SK-N-SH (cell line): ENCODE measurements at regions not wholly inside any gene's neighbourhood (a gene's known extent, or its start where the extent isn't known, plus 50 kb on each side); places are given as distances from the start of the nearest gene placed in this dataset.

Source experiments
- CTCF ChIA-PET: fragments of 300-600, 350-600 bp; formaldehyde crosslinking; extraction: SDS; loops from one replicate; lab custom pipeline; 2021; lab: Yijun Ruan, JAX
- POLR2A ChIA-PET: fragments of 350-600 bp; sonication (Branson Sonifier 250); formaldehyde crosslinking; extraction: SDS; loops from one replicate; lab custom pipeline; 2020; ENCODE audit warnings: antibody characterized with exemption, inconsistent platforms; lab: Yijun Ruan, JAX
- DNase-seq: peaks from one replicate; pipeline ENCODE4 v3.0.0; 2012
- H2AFZ ChIP-seq: fragments of 200-600 bp; sonication (generic); 2 replicates; pipeline ENCODE4 v1.8.1; 2016; ENCODE audit warnings: antibody characterized with exemption, mild to moderate bottlenecking, low read depth
- H3F3A ChIP-seq: fragments of 200-600 bp; sonication (generic); replicated peaks from 2 replicates; pipeline ENCODE3; 2016; ENCODE audit warnings: antibody characterized with exemption, mild to moderate bottlenecking; ENCODE audit not compliant: insufficient read depth
- H3K27ac ChIP-seq, 2 experiments: fragments of 200-500 bp in 1 of 2; fragments of 200-600 bp in 1 of 2; sonication (Bioruptor generic) in 1 of 2; sonication (generic), shearing (Covaris generic) in 1 of 2; 2 replicates each; pipeline versions ENCODE4 v1.5.1 to v1.6.1; 2014 to 2016; ENCODE audit warnings: low read depth in 2 of 2, inconsistent platforms in 1 of 2, low read length in 1 of 2, mild to moderate bottlenecking in 1 of 2, mixed read lengths in 1 of 2
- H3K27me3 ChIP-seq: fragments of 200-600 bp; sonication (generic), shearing (Covaris generic); 2 replicates; pipeline ENCODE4 v1.6.1; 2016; ENCODE audit warnings: mixed run types; ENCODE audit not compliant: insufficient read depth
- H3K36me3 ChIP-seq, 2 experiments: fragments of 200-500 bp in 1 of 2; fragments of 200-600 bp in 1 of 2; sonication (Bioruptor generic) in 1 of 2; sonication (generic) in 1 of 2; replicated peaks in 1 of 2; 2 replicates each; pipeline versions ENCODE3 to v1.5.1; 2014 to 2016; ENCODE audit warnings: low read length in 1 of 2, mild to moderate bottlenecking in 1 of 2; ENCODE audit not compliant: insufficient read depth in 2 of 2, control insufficient read depth in 1 of 2
- H3K4me1 ChIP-seq, 2 experiments: fragments of 200-500 bp in 1 of 2; fragments of 200-600 bp in 1 of 2; sonication (Bioruptor generic) in 1 of 2; sonication (generic), shearing (Covaris generic) in 1 of 2; 2 replicates each; pipeline versions ENCODE4 v1.5.1 to v1.6.1; 2014 to 2016; ENCODE audit warnings: low read depth in 1 of 2, low read length in 1 of 2, mixed run types in 1 of 2; ENCODE audit not compliant: insufficient read depth in 2 of 2, control insufficient read depth in 1 of 2
- H3K4me2 ChIP-seq: fragments of 200-600 bp; sonication (generic), shearing (Covaris generic); 2 replicates; pipeline ENCODE4 v1.6.1; 2017; ENCODE audit warnings: mixed run types
- H3K4me3 ChIP-seq, 2 experiments: fragments of 200-500 bp in 1 of 2; fragments of 200-600 bp in 1 of 2; sonication (Bioruptor generic) in 1 of 2; sonication (generic), shearing (Covaris generic) in 1 of 2; 2 replicates each; pipeline versions ENCODE4 v1.5.1 to v1.8.1; 2014 to 2016; ENCODE audit warnings: low read depth in 2 of 2, inconsistent platforms in 1 of 2, low read length in 1 of 2, mild to moderate bottlenecking in 1 of 2, mixed read lengths in 1 of 2, moderate library complexity in 1 of 2
- H3K79me2 ChIP-seq: fragments of 200-600 bp; sonication (generic); 2 replicates; pipeline ENCODE4 v1.8.1; 2017; ENCODE audit warnings: mild to moderate bottlenecking; ENCODE audit not compliant: insufficient read depth
- H3K9ac ChIP-seq: fragments of 200-600 bp; sonication (generic); 2 replicates; pipeline ENCODE4 v1.6.1; 2017; ENCODE audit warnings: mixed run types
- H3K9me2 ChIP-seq: fragments of 200-600 bp; sonication (generic); 2 replicates; pipeline ENCODE4 v1.6.1; 2017; ENCODE audit warnings: mixed run types
- H3K9me3 ChIP-seq: fragments of 200-600 bp; sonication (generic); 2 replicates; pipeline ENCODE4 v1.6.1; 2017; ENCODE audit warnings: mixed run types, mild to moderate bottlenecking, moderate library complexity
- H4K20me1 ChIP-seq: fragments of 200-600 bp; sonication (generic); 2 replicates; pipeline ENCODE4 v1.6.1; 2017; ENCODE audit warnings: mild to moderate bottlenecking, mixed run types; ENCODE audit not compliant: insufficient read depth
- ELF1 ChIP-seq: IDR thresholded peaks from 2 replicates; pipeline ENCODE4 v1.4.0; 2012
- EP300 ChIP-seq, 2 experiments: IDR thresholded peaks; 2 replicates each; pipeline versions ENCODE4 v1.4.0 to v1.6.1; 2012; ENCODE audit warnings: borderline replicate concordance in 1 of 2, low read depth in 1 of 2, low read length in 1 of 2
- EZH2phosphoT487 ChIP-seq: fragments of 200-600 bp; sonication (generic); IDR thresholded peaks from 2 replicates; pipeline ENCODE4 v1.6.1; 2017; ENCODE audit warnings: low read depth, mixed run types, mild to moderate bottlenecking, antibody characterized with exemption, moderate library complexity, borderline replicate concordance
- FOXJ3 ChIP-seq: sonication (generic); formaldehyde crosslinking; IDR thresholded peaks from 2 replicates; pipeline ENCODE4 v1.5.1; 2020; ENCODE audit warnings: mild to moderate bottlenecking, missing genetic modification reagents
- GABPA ChIP-seq: IDR thresholded peaks from 2 replicates; pipeline ENCODE4 v1.4.0; 2012; ENCODE audit warnings: low read depth, mild to moderate bottlenecking
- GATA2 ChIP-seq: sonication (generic); formaldehyde crosslinking; IDR thresholded peaks from 2 replicates; pipeline ENCODE4 v1.5.0; 2020; ENCODE audit warnings: mild to moderate bottlenecking, missing genetic modification reagents
- JUND ChIP-seq: IDR thresholded peaks from 2 replicates; pipeline ENCODE4 v1.4.0; 2012
- MAX ChIP-seq: IDR thresholded peaks from 2 replicates; pipeline ENCODE4 v1.4.0; 2012; ENCODE audit warnings: low read depth
- MEF2A ChIP-seq: IDR thresholded peaks from 2 replicates; pipeline ENCODE4 v1.4.0; 2012; ENCODE audit warnings: low read depth, borderline replicate concordance
- MXI1 ChIP-seq: IDR thresholded peaks from 2 replicates; pipeline ENCODE4 v1.6.1; 2012; ENCODE audit warnings: mild to moderate bottlenecking, low read depth, low read length, improper control_type of control experiment
- NFIC ChIP-seq: IDR thresholded peaks from 2 replicates; pipeline ENCODE4 v1.4.0; 2012; ENCODE audit warnings: borderline replicate concordance
- PBX3 ChIP-seq: IDR thresholded peaks from 2 replicates; pipeline ENCODE4; 2012
- POLR2AphosphoS5 ChIP-seq: IDR thresholded peaks from 2 replicates; pipeline ENCODE4 v1.6.1; 2012; ENCODE audit warnings: low read depth, low read length
- RAD21 ChIP-seq: IDR thresholded peaks from 2 replicates; pipeline ENCODE4 v1.6.1; 2012; ENCODE audit warnings: mild to moderate bottlenecking, low read length
- REST ChIP-seq: IDR thresholded peaks from 2 replicates; pipeline ENCODE4 v1.6.1; 2012; ENCODE audit warnings: mild to moderate bottlenecking, low read depth, low read length, moderate library complexity
- RFX5 ChIP-seq: IDR thresholded peaks from 2 replicates; pipeline ENCODE4 v1.6.1; 2012; ENCODE audit warnings: mild to moderate bottlenecking, improper control_type of control experiment, low read length
- RXRA ChIP-seq: IDR thresholded peaks from 2 replicates; pipeline ENCODE4 v1.4.0; 2012; ENCODE audit warnings: low read depth, mild to moderate bottlenecking, borderline replicate concordance
- TAF1 ChIP-seq: IDR thresholded peaks from 2 replicates; pipeline ENCODE4 v1.6.1; 2012; ENCODE audit warnings: low read depth, mild to moderate bottlenecking, low read length, moderate library complexity, borderline replicate concordance
- TCF12 ChIP-seq: IDR thresholded peaks from 2 replicates; pipeline ENCODE4 v1.4.0; 2012
- USF1 ChIP-seq: IDR thresholded peaks from 2 replicates; pipeline ENCODE4 v1.4.0; 2012; ENCODE audit warnings: low read depth, borderline replicate concordance
- WGBS: methylation state at CpG from one replicate; pipeline ENCODE4 v1.1.6; 2017; ENCODE audit warnings: low lambda C conversion rate; 5-methylcytosine and 5-hydroxymethylcytosine counted together

GRCh38 chr12:113723631-113724030 is 242.5 kb downstream of the RBM19 start:
- TF ChIP-seq RXRA (no peak), EZH2phosphoT487 (no peak), NFIC (no peak), GABPA (no peak), EP300 (IDR thresholded peaks at IDR 0.05; ENCODE audit: borderline replicate concordance in 1 of 2, low read depth in 1 of 2, low read length in 1 of 2) (no peak), JUND (no peak), MEF2A (no peak), FOXJ3 (CRISPR knock-in tag) (no peak), GATA2 (CRISPR knock-in tag) (no peak), REST (no peak), TAF1 (no peak), USF1 (no peak), RFX5 (no peak), MXI1 (no peak), TCF12 (no peak), POLR2AphosphoS5 (no peak), PBX3 (no peak), RAD21 (no peak), MAX (no peak), ELF1 (no peak)
- no peak overlapping the region for H3K9ac ChIP-seq
- no peak overlapping the region for H3K27ac ChIP-seq
- H3K27me3 ChIP-seq, result no peaks in the 10 kb centered on the region
- H3F3A ChIP-seq, result peaks cover 6% of the 10 kb centered on the region
- no peaks in the 10 kb centered on the region for H3K9me2 ChIP-seq
- H2AFZ ChIP-seq, result no peak overlapping the region
- no peak overlapping the region for H3K4me3 ChIP-seq
- CTCF ChIA-PET, result no interaction called here
- H4K20me1 ChIP-seq, result no peaks in the 10 kb centered on the region
- H3K4me2 ChIP-seq, result no peak overlapping the region
- POLR2A ChIA-PET, result no interaction called here
- WGBS, result 60% methylated on average over 4 of the region's 4 CpGs
- no peak for DNase-seq
- H3K79me2 ChIP-seq, result no peaks in the 10 kb centered on the region
- no peaks in the 10 kb centered on the region for H3K36me3 ChIP-seq
- H3K4me1 ChIP-seq, result 0 out of 4 replicates have a peak, but pooled peaks cover 0 to 6% of the 10 kb centered on the region in 2 experiments
- H3K9me3 ChIP-seq, result no peaks in the 10 kb centered on the region
